ENCODE measurements at regions not wholly inside any gene's neighbourhood (a gene's known extent, or its start where the extent isn't known, plus 50 kb on each side); places are given as distances from the start of the nearest gene placed in this dataset.
"Not testable (repeated sequence)": the region's sequence is repeated elsewhere in the genome, so short reads cannot be mapped to it uniquely, and the experiment has no call there.

GRCh38 chrX:43278440-43278839, 377.7 kb upstream of the MAOA start:
- no peak overlapping the region for H3K4me3 ChIP-seq (ENCODE audit: low read length)
- H3K4me1 ChIP-seq (ENCODE audit: control insufficient read depth, insufficient read depth, low read length) = no peaks in the 10 kb centered on the region
- H3K9me3 ChIP-seq (ENCODE audit: control insufficient read depth, low read length) = no peaks in the 10 kb centered on the region
- H3K9ac ChIP-seq (ENCODE audit: low read length) = no peak overlapping the region
- no peaks in the 10 kb centered on the region for H3K27me3 ChIP-seq (ENCODE audit: control insufficient read depth, insufficient read depth, low read length)
- no peaks in the 10 kb centered on the region for H3K36me3 ChIP-seq (ENCODE audit: control insufficient read depth, insufficient read depth, low read length)

DNA sequence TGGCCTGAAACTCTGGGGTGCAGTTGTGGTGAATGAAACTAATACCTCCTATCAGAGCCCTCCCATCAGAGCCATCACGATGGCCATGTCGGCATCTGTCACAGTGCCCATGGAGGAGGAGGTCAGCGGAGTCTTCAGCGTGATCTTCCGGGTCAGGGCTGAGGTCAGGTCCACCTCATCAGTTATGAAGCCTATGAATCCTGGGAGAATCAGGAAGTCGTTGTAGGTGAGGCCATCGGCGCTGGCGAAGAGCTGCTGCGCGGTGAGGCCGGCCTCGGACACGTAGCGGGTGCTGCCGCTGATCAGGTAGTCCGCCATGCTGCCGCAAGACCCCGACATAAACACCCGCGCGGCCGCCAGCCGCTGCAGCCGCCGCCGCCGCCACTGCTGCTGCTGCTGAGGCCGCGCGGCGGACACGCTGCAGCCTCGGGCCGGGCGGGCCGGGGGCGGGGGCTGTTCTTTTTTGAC, 376.7 kb upstream of the MAOA start:
- H3K9ac ChIP-seq (ENCODE audit: low read length) = no peak overlapping the region
- no peaks in the 10 kb centered on the region for H3K9me3 ChIP-seq (ENCODE audit: control insufficient read depth, low read length)
- H3K4me3 ChIP-seq (ENCODE audit: low read length) = no peak overlapping the region
- no peaks in the 10 kb centered on the region for H3K36me3 ChIP-seq (ENCODE audit: control insufficient read depth, insufficient read depth, low read length)
- H3K4me1 ChIP-seq (ENCODE audit: control insufficient read depth, insufficient read depth, low read length) = no peaks in the 10 kb centered on the region
- no peaks in the 10 kb centered on the region for H3K27me3 ChIP-seq (ENCODE audit: control insufficient read depth, insufficient read depth, low read length)

- no peaks in the 10 kb centered on the region for H3K27me3 ChIP-seq (ENCODE audit: control insufficient read depth, insufficient read depth, low read length)
- H3K36me3 ChIP-seq (ENCODE audit: control insufficient read depth, insufficient read depth, low read length) = no peaks in the 10 kb centered on the region
- H3K4me1 ChIP-seq (ENCODE audit: control insufficient read depth, insufficient read depth, low read length) = no peaks in the 10 kb centered on the region
- no peak overlapping the region for H3K4me3 ChIP-seq (ENCODE audit: low read length)
- no peak overlapping the region for H3K9ac ChIP-seq (ENCODE audit: low read length)
- no peaks in the 10 kb centered on the region for H3K9me3 ChIP-seq (ENCODE audit: control insufficient read depth, low read length)
Observed at GRCh38 chrX:43283187-43283586, 372.9 kb upstream of the MAOA start.

GRCh38 chrX:43311625-43312024, 344.5 kb upstream of the MAOA start:
- not testable (repeated sequence) for H3K4me3 ChIP-seq (ENCODE audit: low read length); H3K9me3 ChIP-seq (ENCODE audit: control insufficient read depth, low read length); H3K36me3 ChIP-seq (ENCODE audit: control insufficient read depth, insufficient read depth, low read length); H3K9ac ChIP-seq (ENCODE audit: low read length); H3K27me3 ChIP-seq (ENCODE audit: control insufficient read depth, insufficient read depth, low read length); H3K4me1 ChIP-seq (ENCODE audit: control insufficient read depth, insufficient read depth, low read length)

DNA sequence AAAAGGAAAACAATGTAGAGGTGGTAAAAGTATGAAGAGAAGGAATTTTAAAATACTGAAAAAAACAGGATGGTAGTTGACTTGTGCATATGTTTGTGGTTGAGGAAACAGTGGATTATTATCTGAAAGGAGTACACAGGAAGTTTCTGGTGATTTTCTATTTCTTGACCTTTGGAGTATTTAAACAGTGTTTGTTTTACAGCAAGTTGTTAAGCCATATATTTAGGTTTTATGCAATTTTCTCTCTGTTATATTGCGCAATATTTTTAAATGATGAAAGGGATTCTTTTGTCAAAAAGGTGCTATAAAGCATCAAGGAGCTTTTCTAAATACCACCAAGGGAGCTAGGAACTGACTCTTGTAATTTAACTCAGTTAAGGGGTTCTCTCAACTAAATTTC, 343.1 kb upstream of the MAOA start:
- H3K9me3 ChIP-seq (ENCODE audit: control insufficient read depth, low read length) = no peaks in the 10 kb centered on the region
- H3K9ac ChIP-seq (ENCODE audit: low read length) = no peak overlapping the region
- H3K36me3 ChIP-seq (ENCODE audit: control insufficient read depth, insufficient read depth, low read length) = no peaks in the 10 kb centered on the region
- no peaks in the 10 kb centered on the region for H3K4me1 ChIP-seq (ENCODE audit: control insufficient read depth, insufficient read depth, low read length)
- no peak overlapping the region for H3K4me3 ChIP-seq (ENCODE audit: low read length)
- no peaks in the 10 kb centered on the region for H3K27me3 ChIP-seq (ENCODE audit: control insufficient read depth, insufficient read depth, low read length)

- H3K4me1 ChIP-seq (ENCODE audit: control insufficient read depth, insufficient read depth, low read length) = no peaks in the 10 kb centered on the region
- no peak overlapping the region for H3K9ac ChIP-seq (ENCODE audit: low read length)
- H3K36me3 ChIP-seq (ENCODE audit: control insufficient read depth, insufficient read depth, low read length) = no peaks in the 10 kb centered on the region
- no peaks in the 10 kb centered on the region for H3K27me3 ChIP-seq (ENCODE audit: control insufficient read depth, insufficient read depth, low read length)
- H3K4me3 ChIP-seq (ENCODE audit: low read length) = no peak overlapping the region
- no peaks in the 10 kb centered on the region for H3K9me3 ChIP-seq (ENCODE audit: control insufficient read depth, low read length)
Observed at GRCh38 chrX:43314525-43314924, 341.6 kb upstream of the MAOA start.

DNA sequence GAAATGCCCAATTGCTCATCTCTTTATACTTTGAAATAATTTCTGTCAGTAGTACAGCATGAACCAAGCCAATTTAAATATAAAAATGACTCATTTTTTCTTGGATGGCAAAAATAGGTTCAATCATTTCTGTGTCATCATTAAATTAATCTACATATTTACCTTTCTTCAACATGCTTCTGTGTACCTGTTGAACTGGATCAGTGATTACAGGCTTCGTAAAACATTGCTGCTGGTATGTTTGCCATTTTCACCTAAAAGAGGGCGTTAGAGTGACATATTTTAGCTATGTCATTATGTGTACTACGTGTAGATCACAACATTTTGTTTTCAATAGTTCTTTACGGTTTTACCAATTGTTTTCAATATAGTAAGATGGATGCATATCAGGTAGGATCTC, 340.5 kb upstream of the MAOA start:
- Histone ChIP-seq H3K4me3 (ENCODE audit: low read length) (no peak overlapping the region), H3K36me3 (ENCODE audit: control insufficient read depth, insufficient read depth, low read length) (no peaks in the 10 kb centered on the region)

GRCh38 chrX:43316146-43316545, 340.0 kb upstream of the MAOA start:
- no peaks in the 10 kb centered on the region for H3K27me3 ChIP-seq (ENCODE audit: control insufficient read depth, insufficient read depth, low read length)
- no peak overlapping the region for H3K9ac ChIP-seq (ENCODE audit: low read length)
- H3K36me3 ChIP-seq (ENCODE audit: control insufficient read depth, insufficient read depth, low read length) = no peaks in the 10 kb centered on the region
- no peaks in the 10 kb centered on the region for H3K9me3 ChIP-seq (ENCODE audit: control insufficient read depth, low read length)
- H3K4me1 ChIP-seq (ENCODE audit: control insufficient read depth, insufficient read depth, low read length) = no peaks in the 10 kb centered on the region
- no peak overlapping the region for H3K4me3 ChIP-seq (ENCODE audit: low read length)

More for the DNA sequence above, 340.5 kb upstream of the MAOA start:
- Histone ChIP-seq H3K4me1 (ENCODE audit: control insufficient read depth, insufficient read depth, low read length) (no peaks in the 10 kb centered on the region), H3K27me3 (ENCODE audit: control insufficient read depth, insufficient read depth, low read length) (no peaks in the 10 kb centered on the region), H3K9ac (ENCODE audit: low read length) (no peak overlapping the region), H3K9me3 (ENCODE audit: control insufficient read depth, low read length) (no peaks in the 10 kb centered on the region)

GRCh38 chrX:43317378-43317777, 338.7 kb upstream of the MAOA start:
- Histone ChIP-seq H3K4me1 (ENCODE audit: control insufficient read depth, insufficient read depth, low read length) (no peaks in the 10 kb centered on the region), H3K27me3 (ENCODE audit: control insufficient read depth, insufficient read depth, low read length) (no peaks in the 10 kb centered on the region), H3K36me3 (ENCODE audit: control insufficient read depth, insufficient read depth, low read length) (no peaks in the 10 kb centered on the region), H3K9me3 (ENCODE audit: control insufficient read depth, low read length) (no peaks in the 10 kb centered on the region), H3K4me3 (ENCODE audit: low read length) (no peak overlapping the region), H3K9ac (ENCODE audit: low read length) (no peak overlapping the region)

DNA sequence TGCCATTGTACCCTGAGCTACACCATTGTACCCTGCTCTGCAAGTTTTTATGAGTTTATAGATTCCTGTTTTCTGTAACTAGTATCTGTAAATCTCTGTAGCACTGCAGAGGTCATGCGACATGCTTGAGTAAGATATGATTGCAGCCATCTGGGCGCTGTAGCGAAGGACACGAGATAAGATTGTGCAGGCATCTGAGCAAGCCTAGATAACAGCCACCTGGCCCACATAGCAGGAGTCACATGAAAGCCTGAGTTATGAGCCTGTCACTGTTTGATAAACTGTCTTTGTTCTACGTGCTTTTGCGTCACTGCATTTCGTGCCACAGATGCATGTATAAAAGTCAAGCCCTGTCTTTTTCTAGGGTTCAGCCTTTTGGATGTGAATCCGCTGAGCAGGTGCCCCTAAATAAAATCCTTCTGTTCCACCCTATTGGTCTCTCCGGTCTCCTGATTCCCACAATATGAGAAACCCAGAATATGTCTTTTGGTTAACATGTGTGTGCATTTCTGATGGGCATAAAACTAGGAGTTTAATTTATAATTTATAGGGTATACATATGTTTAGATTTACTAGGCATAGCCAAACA, 327.6 kb upstream of the MAOA start:
- Histone ChIP-seq H3K9me3 (ENCODE audit: control insufficient read depth, low read length) (no peaks in the 10 kb centered on the region), H3K36me3 (ENCODE audit: control insufficient read depth, insufficient read depth, low read length) (no peaks in the 10 kb centered on the region), H3K4me3 (ENCODE audit: low read length) (no peak overlapping the region), H3K4me1 (ENCODE audit: control insufficient read depth, insufficient read depth, low read length) (no peaks in the 10 kb centered on the region), H3K9ac (ENCODE audit: low read length) (no peak overlapping the region), H3K27me3 (ENCODE audit: control insufficient read depth, insufficient read depth, low read length) (no peaks in the 10 kb centered on the region)

DNA sequence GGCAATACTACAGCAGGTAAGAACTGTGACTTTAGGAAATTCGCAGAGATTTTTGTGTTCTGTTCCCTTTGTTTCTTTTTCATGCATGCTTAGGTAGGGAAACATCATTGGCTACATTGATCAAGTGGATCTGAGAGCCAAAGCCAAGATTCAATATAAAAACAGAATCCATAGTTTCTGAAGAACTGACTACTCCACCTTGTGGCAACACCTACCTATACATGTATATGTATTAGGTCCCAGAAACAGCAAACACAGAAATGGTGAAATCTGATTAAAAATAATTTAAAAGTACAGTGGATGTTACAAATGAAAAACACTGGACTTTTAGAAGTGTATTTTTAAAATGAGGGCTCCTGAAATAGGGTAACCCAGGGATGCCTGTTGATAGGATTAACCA, 322.6 kb upstream of the MAOA start:
- Histone ChIP-seq H3K4me1 (ENCODE audit: control insufficient read depth, insufficient read depth, low read length) (no peaks in the 10 kb centered on the region), H3K36me3 (ENCODE audit: control insufficient read depth, insufficient read depth, low read length) (no peaks in the 10 kb centered on the region), H3K27me3 (ENCODE audit: control insufficient read depth, insufficient read depth, low read length) (no peaks in the 10 kb centered on the region), H3K9ac (ENCODE audit: low read length) (no peak overlapping the region), H3K9me3 (ENCODE audit: control insufficient read depth, low read length) (no peaks in the 10 kb centered on the region), H3K4me3 (ENCODE audit: low read length) (no peak overlapping the region)

GRCh38 chrX:43345166-43345565, 310.9 kb upstream of the MAOA start:
- Histone ChIP-seq H3K9me3 (ENCODE audit: control insufficient read depth, low read length) (no peaks in the 10 kb centered on the region), H3K4me1 (ENCODE audit: control insufficient read depth, insufficient read depth, low read length) (no peaks in the 10 kb centered on the region), H3K36me3 (ENCODE audit: control insufficient read depth, insufficient read depth, low read length) (no peaks in the 10 kb centered on the region), H3K9ac (ENCODE audit: low read length) (no peak overlapping the region), H3K4me3 (ENCODE audit: low read length) (no peak overlapping the region), H3K27me3 (ENCODE audit: control insufficient read depth, insufficient read depth, low read length) (no peaks in the 10 kb centered on the region)

DNA sequence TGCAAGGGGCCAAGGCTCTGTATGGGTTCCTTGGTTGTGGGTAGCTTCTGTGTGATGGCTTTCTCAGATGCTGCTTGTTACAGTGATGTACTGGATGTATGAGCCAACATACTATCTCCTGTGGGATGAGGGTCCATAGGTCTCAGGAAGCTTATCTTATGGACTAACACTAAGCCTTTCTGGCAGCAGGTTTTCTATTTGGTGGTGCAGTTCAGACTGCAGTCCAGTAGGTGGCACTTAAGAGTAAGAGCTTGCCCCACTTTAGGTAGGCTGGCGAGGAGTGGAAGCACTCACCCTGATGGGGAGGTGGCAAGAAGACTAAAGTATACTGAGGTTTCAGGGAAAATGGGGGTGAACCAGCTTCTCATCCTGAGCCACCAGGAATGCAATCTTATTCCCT, 306.7 kb upstream of the MAOA start:
- Histone ChIP-seq H3K4me3 (ENCODE audit: low read length) (no peak overlapping the region), H3K4me1 (ENCODE audit: control insufficient read depth, insufficient read depth, low read length) (no peaks in the 10 kb centered on the region), H3K9ac (ENCODE audit: low read length) (no peak overlapping the region), H3K36me3 (ENCODE audit: control insufficient read depth, insufficient read depth, low read length) (no peaks in the 10 kb centered on the region), H3K9me3 (ENCODE audit: control insufficient read depth, low read length) (no peaks in the 10 kb centered on the region), H3K27me3 (ENCODE audit: control insufficient read depth, insufficient read depth, low read length) (no peaks in the 10 kb centered on the region)
